ENCODE measurements at regions not wholly inside any gene's neighbourhood (a gene's known extent, or its start where the extent isn't known, plus 50 kb on each side); places are given as distances from the start of the nearest gene placed in this dataset.

GRCh38 chr10:62939698-62940097, 123.5 kb upstream of the EGR2 start:
- H3K4me2 ChIP-seq (ENCODE audit: low read length), result no peak overlapping the region
- TF ChIP-seq CTCF (IDR thresholded peaks at IDR 0.05; ENCODE audit: insufficient read depth, low read depth, low read length) (no peak), EZH2 (IDR thresholded peaks at IDR 0.05; ENCODE audit: insufficient read depth, low read length) (no peak)
- H3K9me3 Mint-ChIP-seq (ENCODE audit: unreplicated experiment), result no peaks in the 10 kb centered on the region
- H3K27ac Mint-ChIP-seq (ENCODE audit: unreplicated experiment), result no peak overlapping the region
- no peaks in the 10 kb centered on the region for H3K27me3 Mint-ChIP-seq (ENCODE audit: low read depth, unreplicated experiment)
- H3K4me3 Mint-ChIP-seq (ENCODE audit: unreplicated experiment), result no peak overlapping the region
- H3K27me3 ChIP-seq (ENCODE audit: insufficient read depth, low read length), result no peaks in the 10 kb centered on the region
- H3K27ac ChIP-seq (ENCODE audit: low read depth, low read length), result no peak overlapping the region
- no peak overlapping the region for H2AFZ ChIP-seq (ENCODE audit: low read depth, low read length)
- no peak overlapping the region for H3K4me3 ChIP-seq (ENCODE audit: insufficient read depth, low read depth, low read length)
- no peaks in the 10 kb centered on the region for H3K79me2 ChIP-seq (ENCODE audit: insufficient read depth, low read length)
- no peaks in the 10 kb centered on the region for H4K20me1 ChIP-seq (ENCODE audit: insufficient read depth, low read length)
- no peak overlapping the region for H3K9ac ChIP-seq (ENCODE audit: low read length)
- no peaks in the 10 kb centered on the region for H3K4me1 ChIP-seq (ENCODE audit: insufficient read depth, low read length)
- no peak for FAIRE-seq
- peaks cover 2% of the 10 kb centered on the region for H3K4me1 Mint-ChIP-seq (ENCODE audit: low read depth, unreplicated experiment)
- H3K9me3 ChIP-seq (ENCODE audit: insufficient read depth, low read depth, low read length), result no peaks in the 10 kb centered on the region
- H3K36me3 ChIP-seq (ENCODE audit: insufficient read depth, low read length), result no peaks in the 10 kb centered on the region
- H3K36me3 Mint-ChIP-seq (ENCODE audit: low read depth, unreplicated experiment), result no peaks in the 10 kb centered on the region
- DNase-seq (ENCODE audit: low read depth), result no peak

GRCh38 chr10:62938672-62939071, 122.5 kb upstream of the EGR2 start:
- H3K27ac Mint-ChIP-seq (ENCODE audit: unreplicated experiment), result no peak overlapping the region
- no peaks in the 10 kb centered on the region for H3K36me3 Mint-ChIP-seq (ENCODE audit: low read depth, unreplicated experiment)
- no peaks in the 10 kb centered on the region for H3K9me3 Mint-ChIP-seq (ENCODE audit: unreplicated experiment)
- H3K27me3 ChIP-seq (ENCODE audit: insufficient read depth, low read length), result no peaks in the 10 kb centered on the region
- H4K20me1 ChIP-seq (ENCODE audit: insufficient read depth, low read length), result no peaks in the 10 kb centered on the region
- no peaks in the 10 kb centered on the region for H3K27me3 Mint-ChIP-seq (ENCODE audit: low read depth, unreplicated experiment)
- no peaks in the 10 kb centered on the region for H3K36me3 ChIP-seq (ENCODE audit: insufficient read depth, low read length)
- DNase-seq (ENCODE audit: low read depth) (no peak), FAIRE-seq (no peak)
- no peak overlapping the region for H3K9ac ChIP-seq (ENCODE audit: low read length)
- no peaks in the 10 kb centered on the region for H3K79me2 ChIP-seq (ENCODE audit: insufficient read depth, low read length)
- no peak overlapping the region for H3K4me3 ChIP-seq (ENCODE audit: insufficient read depth, low read depth, low read length)
- H3K4me1 ChIP-seq (ENCODE audit: insufficient read depth, low read length), result no peaks in the 10 kb centered on the region
- H3K4me3 Mint-ChIP-seq (ENCODE audit: unreplicated experiment), result no peak overlapping the region
- no peak overlapping the region for H3K4me2 ChIP-seq (ENCODE audit: low read length)
- no peak overlapping the region for H2AFZ ChIP-seq (ENCODE audit: low read depth, low read length)
- H3K9me3 ChIP-seq (ENCODE audit: insufficient read depth, low read depth, low read length), result no peaks in the 10 kb centered on the region
- H3K4me1 Mint-ChIP-seq (ENCODE audit: low read depth, unreplicated experiment), result peaks cover 2% of the 10 kb centered on the region
- H3K27ac ChIP-seq (ENCODE audit: low read depth, low read length), result no peak overlapping the region
- TF ChIP-seq EZH2 (IDR thresholded peaks at IDR 0.05; ENCODE audit: insufficient read depth, low read length) (no peak), CTCF (IDR thresholded peaks at IDR 0.05; ENCODE audit: insufficient read depth, low read depth, low read length) (no peak)

- H3K36me3 Mint-ChIP-seq (ENCODE audit: low read depth, unreplicated experiment), result no peaks in the 10 kb centered on the region
- H3K27ac Mint-ChIP-seq (ENCODE audit: unreplicated experiment), result no peak overlapping the region
- H3K79me2 ChIP-seq (ENCODE audit: insufficient read depth, low read length), result no peaks in the 10 kb centered on the region
- TF ChIP-seq CTCF (IDR thresholded peaks at IDR 0.05; ENCODE audit: insufficient read depth, low read depth, low read length) (no peak), EZH2 (IDR thresholded peaks at IDR 0.05; ENCODE audit: insufficient read depth, low read length) (no peak)
- FAIRE-seq (no peak), DNase-seq (ENCODE audit: low read depth) (no peak)
- H3K4me1 Mint-ChIP-seq (ENCODE audit: low read depth, unreplicated experiment), result peaks cover 2% of the 10 kb centered on the region
- no peak overlapping the region for H3K4me3 Mint-ChIP-seq (ENCODE audit: unreplicated experiment)
- no peaks in the 10 kb centered on the region for H4K20me1 ChIP-seq (ENCODE audit: insufficient read depth, low read length)
- no peaks in the 10 kb centered on the region for H3K27me3 Mint-ChIP-seq (ENCODE audit: low read depth, unreplicated experiment)
- H3K27ac ChIP-seq (ENCODE audit: low read depth, low read length), result no peak overlapping the region
- no peak overlapping the region for H3K4me2 ChIP-seq (ENCODE audit: low read length)
- H3K36me3 ChIP-seq (ENCODE audit: insufficient read depth, low read length), result no peaks in the 10 kb centered on the region
- no peaks in the 10 kb centered on the region for H3K9me3 Mint-ChIP-seq (ENCODE audit: unreplicated experiment)
- no peak overlapping the region for H3K9ac ChIP-seq (ENCODE audit: low read length)
- H2AFZ ChIP-seq (ENCODE audit: low read depth, low read length), result no peak overlapping the region
- H3K27me3 ChIP-seq (ENCODE audit: insufficient read depth, low read length), result no peaks in the 10 kb centered on the region
- no peak overlapping the region for H3K4me3 ChIP-seq (ENCODE audit: insufficient read depth, low read depth, low read length)
- no peaks in the 10 kb centered on the region for H3K4me1 ChIP-seq (ENCODE audit: insufficient read depth, low read length)
- H3K9me3 ChIP-seq (ENCODE audit: insufficient read depth, low read depth, low read length), result no peaks in the 10 kb centered on the region
Observed at GRCh38 chr10:62937674-62938073, 121.5 kb upstream of the EGR2 start.
